PC-9 (cell line): ENCODE measurements at regions not wholly inside any gene's neighbourhood (a gene's known extent, or its start where the extent isn't known, plus 50 kb on each side); places are given as distances from the start of the nearest gene placed in this dataset.

Source experiments
- CTCF ChIP-seq: fragments of 200-600 bp; sonication (generic); conservative IDR thresholded peaks from 2 replicates; pipeline ENCODE4 v1.6.1; 2017; ENCODE audit warnings: mixed run types, antibody characterized with exemption, mild to moderate bottlenecking, moderate library complexity
- EZH2 ChIP-seq: fragments of 200-600 bp; sonication (generic); IDR thresholded peaks from 2 replicates; pipeline ENCODE4 v1.8.0; 2017; ENCODE audit warnings: antibody characterized with exemption, low read depth

GRCh38 chr2:235345745-235346144 is 148.1 kb upstream of the AGAP1 start:
- no peak for TF ChIP-seq CTCF
- TF ChIP-seq EZH2, result no peak
